ENCODE measurements at regions not wholly inside any gene's neighbourhood (a gene's known extent, or its start where the extent isn't known, plus 50 kb on each side); places are given as distances from the start of the nearest gene placed in this dataset.

DNA sequence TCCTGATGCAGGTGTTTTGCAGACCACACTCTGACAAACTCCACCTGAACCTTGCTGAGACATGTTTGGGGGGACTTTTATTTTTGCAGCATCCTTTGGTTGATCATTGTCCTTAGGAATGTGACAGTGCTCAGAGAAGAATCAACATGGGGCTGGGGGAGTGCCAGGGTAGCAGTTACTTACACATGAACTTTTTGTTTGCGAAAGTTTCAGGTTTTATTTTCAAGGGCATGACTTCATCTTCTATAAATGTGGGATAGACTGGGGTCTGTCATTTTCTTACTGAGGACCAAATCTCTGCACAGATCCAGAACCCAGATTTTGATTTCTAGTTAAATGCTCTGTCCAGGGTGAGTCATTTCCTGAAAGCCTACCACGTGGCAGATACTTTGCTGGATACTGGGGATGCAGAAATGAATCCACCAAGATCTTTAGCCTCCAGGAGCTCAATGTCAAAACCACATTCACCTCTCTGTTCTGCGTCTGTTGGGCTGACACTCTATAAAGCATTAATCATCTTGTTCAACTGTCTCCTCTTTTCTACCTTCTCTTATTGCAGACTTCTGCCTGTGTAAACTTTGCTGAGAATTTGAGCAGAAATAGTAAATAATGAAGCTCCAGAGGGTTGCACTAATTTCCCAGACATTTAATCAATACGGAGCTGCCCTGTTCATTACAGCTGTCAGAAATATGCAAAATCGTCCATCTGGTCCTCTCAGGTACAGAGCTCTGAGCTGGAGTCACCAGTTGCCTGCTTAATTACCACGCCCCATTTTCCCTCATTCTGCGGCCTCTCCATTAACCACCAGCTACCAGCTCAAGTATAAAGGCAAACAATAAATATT is 387.9 kb downstream of the MIAT start:
- in situ Hi-C loops (cut with MboI; ENCODE audit: low sequenced_read_pairs) = no loop called here
- H3K27me3 ChIP-seq (ENCODE audit: low read depth) = peaks cover 22% of the 10 kb centered on the region
- no peak for DNase-seq (ENCODE audit: low spot score in 2 of 2)
- no peak overlapping the region for H3K4me3 ChIP-seq
- no peaks in the 10 kb centered on the region for H3K9me3 ChIP-seq
- no peaks in the 10 kb centered on the region for H3K36me3 ChIP-seq (replicated peaks)
- H3K4me1 ChIP-seq = no peaks in the 10 kb centered on the region

GRCh38 chr22:27046086-27046485 is 388.7 kb downstream of the MIAT start:
- H3K36me3 ChIP-seq (replicated peaks) = no peaks in the 10 kb centered on the region
- no peaks in the 10 kb centered on the region for H3K4me1 ChIP-seq
- in situ Hi-C loops (cut with MboI; ENCODE audit: low sequenced_read_pairs) = no loop called here
- H3K27me3 ChIP-seq (ENCODE audit: low read depth) = peaks cover 22% of the 10 kb centered on the region
- H3K9me3 ChIP-seq = no peaks in the 10 kb centered on the region
- DNase-seq (ENCODE audit: low spot score in 2 of 2) = no peak
- no peak overlapping the region for H3K4me3 ChIP-seq

GRCh38 chr22:27046603-27047002 is 389.2 kb downstream of the MIAT start:
- no peak overlapping the region for H3K4me3 ChIP-seq
- H3K27me3 ChIP-seq (ENCODE audit: low read depth) = peaks cover 21% of the 10 kb centered on the region
- in situ Hi-C loops (cut with MboI; ENCODE audit: low sequenced_read_pairs) = no loop called here
- no peak for DNase-seq (ENCODE audit: low spot score in 2 of 2)
- no peaks in the 10 kb centered on the region for H3K4me1 ChIP-seq
- no peaks in the 10 kb centered on the region for H3K36me3 ChIP-seq (replicated peaks)
- no peaks in the 10 kb centered on the region for H3K9me3 ChIP-seq

DNA sequence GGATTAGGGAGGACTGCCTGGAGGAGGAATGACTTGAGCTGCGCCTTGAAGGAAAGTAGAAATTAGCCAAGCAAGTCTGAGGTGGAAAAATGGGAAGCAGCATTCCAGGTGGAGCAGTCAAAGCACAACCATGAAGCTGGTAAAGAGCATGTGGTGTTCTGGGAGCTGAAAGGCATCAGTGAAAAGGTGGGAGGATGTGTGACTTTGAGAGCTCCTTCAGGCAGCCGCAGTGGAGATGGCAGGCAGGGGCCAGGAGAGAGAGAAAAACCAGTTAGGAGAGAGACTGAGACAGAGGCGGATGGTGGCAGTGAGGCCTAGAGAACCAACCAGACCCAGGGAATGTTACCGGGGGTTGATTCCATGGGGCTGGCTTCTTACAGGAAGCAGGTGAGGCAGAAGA is 393.4 kb downstream of the MIAT start:
- no peak for DNase-seq (ENCODE audit: low spot score in 2 of 2)
- in situ Hi-C loops (cut with MboI; ENCODE audit: low sequenced_read_pairs) = no loop called here
- H3K36me3 ChIP-seq (replicated peaks) = no peaks in the 10 kb centered on the region
- no peaks in the 10 kb centered on the region for H3K4me1 ChIP-seq
- H3K27me3 ChIP-seq (ENCODE audit: low read depth) = peaks cover 3% of the 10 kb centered on the region; the same call in 1 of the 2 replicates
- H3K9me3 ChIP-seq = no peaks in the 10 kb centered on the region
- H3K4me3 ChIP-seq = no peak overlapping the region

DNA sequence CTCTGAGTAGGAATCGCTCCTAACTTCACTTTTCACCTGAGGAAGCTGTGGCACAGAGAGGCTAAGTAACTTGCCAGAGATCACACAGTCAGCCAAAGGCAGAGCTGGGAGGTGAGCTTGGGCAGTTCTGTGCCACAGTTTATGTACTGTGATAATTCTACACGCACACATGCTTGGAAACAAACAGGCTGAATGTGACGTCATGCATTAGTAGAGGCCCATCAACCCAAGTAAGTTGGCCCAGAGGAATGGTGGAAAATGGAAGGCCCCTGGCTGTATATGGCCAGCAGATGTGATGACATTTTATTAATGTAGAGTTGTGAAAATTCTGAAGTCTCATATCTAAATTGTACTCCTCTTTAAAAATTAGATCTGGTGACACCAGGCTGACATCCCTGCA is 394.0 kb downstream of the MIAT start:
- no peaks in the 10 kb centered on the region for H3K36me3 ChIP-seq (replicated peaks)
- H3K27me3 ChIP-seq (ENCODE audit: low read depth) = peaks cover 3% of the 10 kb centered on the region; the same call in 1 of the 2 replicates
- H3K4me1 ChIP-seq = no peaks in the 10 kb centered on the region
- H3K9me3 ChIP-seq = no peaks in the 10 kb centered on the region
- DNase-seq (ENCODE audit: low spot score in 2 of 2) = no peak
- in situ Hi-C loops (cut with MboI; ENCODE audit: low sequenced_read_pairs) = no loop called here
- no peak overlapping the region for H3K4me3 ChIP-seq

- DNase-seq (ENCODE audit: low spot score in 2 of 2) = no peak
- no peaks in the 10 kb centered on the region for H3K36me3 ChIP-seq (replicated peaks)
- H3K4me3 ChIP-seq = no peak overlapping the region
- in situ Hi-C loops (cut with MboI; ENCODE audit: low sequenced_read_pairs) = no loop called here
- H3K27me3 ChIP-seq (ENCODE audit: low read depth) = peaks cover 14% of the 10 kb centered on the region; the same call in 1 of the 2 replicates
- H3K9me3 ChIP-seq = no peaks in the 10 kb centered on the region
- H3K4me1 ChIP-seq = no peaks in the 10 kb centered on the region
Measured at GRCh38 chr22:27057717-27058116, 400.3 kb downstream of the MIAT start.

DNA sequence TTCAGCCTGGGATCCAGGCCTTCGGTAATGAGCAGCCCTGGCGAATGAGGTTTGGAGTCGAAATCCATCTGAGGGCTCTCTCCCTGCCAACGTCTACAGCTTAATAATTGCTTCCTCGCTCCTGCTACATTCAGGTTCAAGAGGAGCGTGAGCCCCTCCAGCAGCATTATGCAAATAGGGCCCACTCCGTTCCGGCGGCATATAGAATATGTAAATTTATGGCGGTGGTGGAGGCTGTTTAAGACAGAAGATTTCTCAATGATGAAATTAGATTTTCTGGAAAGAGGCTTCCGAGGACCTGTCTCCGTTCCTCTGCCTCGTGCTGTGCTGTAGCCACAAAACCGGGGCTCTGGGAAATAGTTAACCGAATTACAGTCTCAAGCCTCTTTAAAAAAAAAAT is 402.8 kb downstream of the MIAT start:
- H3K4me1 ChIP-seq = no peaks in the 10 kb centered on the region
- no peaks in the 10 kb centered on the region for H3K36me3 ChIP-seq (replicated peaks)
- H3K4me3 ChIP-seq = no peak overlapping the region
- no peaks in the 10 kb centered on the region for H3K9me3 ChIP-seq
- H3K27me3 ChIP-seq (ENCODE audit: low read depth) = peaks cover 14% of the 10 kb centered on the region; the same call in 1 of the 2 replicates
- in situ Hi-C loops (cut with MboI; ENCODE audit: low sequenced_read_pairs) = no loop called here
- no peak for DNase-seq (ENCODE audit: low spot score in 2 of 2)

- Histone ChIP-seq H3K4me1 (no peaks in the 10 kb centered on the region), H3K27me3 (ENCODE audit: low read depth) (peaks cover 6% of the 10 kb centered on the region; the same call in 1 of the 2 replicates), H3K9me3 (no peaks in the 10 kb centered on the region), H3K4me3 (no peak overlapping the region), H3K36me3 (replicated peaks) (no peaks in the 10 kb centered on the region)
- in situ Hi-C loops (cut with MboI; ENCODE audit: low sequenced_read_pairs) = no loop called here
- no peak for DNase-seq (ENCODE audit: low spot score in 2 of 2)
Measured at GRCh38 chr22:27062910-27063309, 405.5 kb downstream of the MIAT start.

DNA sequence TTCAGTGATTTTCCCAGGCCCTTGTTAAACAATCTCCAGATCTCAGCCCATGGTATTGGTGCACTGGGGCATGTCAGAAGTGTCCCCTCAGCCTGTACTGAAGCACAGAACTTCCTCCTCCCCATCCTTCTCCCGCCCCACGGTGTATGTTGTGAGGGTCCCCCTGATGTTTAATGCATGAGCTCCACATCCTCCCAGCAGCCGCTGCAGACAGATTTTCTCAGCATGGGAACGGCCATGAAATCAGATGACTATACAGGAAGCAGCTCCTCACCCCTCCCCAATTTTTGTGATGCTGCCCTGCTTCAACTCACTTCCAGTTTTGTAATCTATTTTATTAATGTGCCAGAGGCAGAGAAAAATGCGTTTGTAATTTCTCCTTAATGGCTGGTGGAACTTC is 406.0 kb downstream of the MIAT start:
- in situ Hi-C loops (cut with MboI; ENCODE audit: low sequenced_read_pairs) = no loop called here
- no peak for DNase-seq (ENCODE audit: low spot score in 2 of 2)
- H3K27me3 ChIP-seq (ENCODE audit: low read depth) = peaks cover 6% of the 10 kb centered on the region

GRCh38 chr22:27063841-27064240 is 406.5 kb downstream of the MIAT start:
- Histone ChIP-seq H3K27me3 (ENCODE audit: low read depth) (peaks cover 6% of the 10 kb centered on the region), H3K36me3 (replicated peaks) (no peaks in the 10 kb centered on the region), H3K4me1 (no peaks in the 10 kb centered on the region), H3K4me3 (no peak overlapping the region), H3K9me3 (no peaks in the 10 kb centered on the region)
- DNase-seq (ENCODE audit: low spot score in 2 of 2) = no peak
- in situ Hi-C loops (cut with MboI; ENCODE audit: low sequenced_read_pairs) = no loop called here

More for the DNA sequence above, 406.0 kb downstream of the MIAT start:
- Histone ChIP-seq H3K9me3 (no peaks in the 10 kb centered on the region), H3K36me3 (replicated peaks) (no peaks in the 10 kb centered on the region), H3K4me1 (no peaks in the 10 kb centered on the region), H3K4me3 (no peak overlapping the region)

- in situ Hi-C loops (cut with MboI; ENCODE audit: low sequenced_read_pairs) = no loop called here
- H3K9me3 ChIP-seq = no peaks in the 10 kb centered on the region
Measured at GRCh38 chr22:27064386-27064785, 407.0 kb downstream of the MIAT start.

DNA sequence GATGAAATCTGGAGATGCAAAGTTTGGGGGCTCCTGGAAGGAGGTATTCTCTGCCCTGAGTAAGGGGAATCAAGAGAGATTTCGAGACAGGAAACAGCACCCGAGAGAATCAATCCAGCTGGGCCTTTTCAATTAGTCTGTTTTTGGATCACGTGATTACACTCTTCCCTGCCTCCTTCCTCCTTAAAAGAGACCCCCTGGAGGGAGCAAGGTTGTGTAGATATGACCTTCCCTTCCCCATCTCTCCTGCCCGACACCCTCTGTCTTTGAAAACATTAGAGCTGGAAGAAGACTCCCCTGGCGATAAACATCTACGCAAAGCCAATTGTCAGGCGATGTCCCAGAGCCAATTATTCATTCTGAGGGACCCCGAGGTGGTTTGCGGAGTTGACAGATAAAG is 407.9 kb downstream of the MIAT start:
- Histone ChIP-seq H3K36me3 (replicated peaks) (no peaks in the 10 kb centered on the region), H3K4me3 (no peak overlapping the region), H3K27me3 (ENCODE audit: low read depth) (peaks cover 6% of the 10 kb centered on the region), H3K4me1 (no peaks in the 10 kb centered on the region), H3K9me3 (no peaks in the 10 kb centered on the region)
- DNase-seq (ENCODE audit: low spot score in 2 of 2) = no peak
- in situ Hi-C loops (cut with MboI; ENCODE audit: low sequenced_read_pairs) = no loop called here

More at GRCh38 chr22:27064386-27064785, 407.0 kb downstream of the MIAT start:
- Histone ChIP-seq H3K36me3 (replicated peaks) (no peaks in the 10 kb centered on the region), H3K4me1 (no peaks in the 10 kb centered on the region), H3K4me3 (no peak overlapping the region), H3K27me3 (ENCODE audit: low read depth) (peaks cover 6% of the 10 kb centered on the region)
- no peak for DNase-seq (ENCODE audit: low spot score in 2 of 2)

- H3K27me3 ChIP-seq (ENCODE audit: low read depth) = no peaks in the 10 kb centered on the region; the same call in none of the 2 replicates
- no peaks in the 10 kb centered on the region for H3K9me3 ChIP-seq
- no peak overlapping the region for H3K4me3 ChIP-seq
- no peak for DNase-seq (ENCODE audit: low spot score in 2 of 2)
- H3K36me3 ChIP-seq (replicated peaks) = no peaks in the 10 kb centered on the region
- H3K4me1 ChIP-seq = no peaks in the 10 kb centered on the region
- in situ Hi-C loops (cut with MboI; ENCODE audit: low sequenced_read_pairs) = no loop called here
Measured at GRCh38 chr22:27066856-27067255, 409.5 kb downstream of the MIAT start.

DNA sequence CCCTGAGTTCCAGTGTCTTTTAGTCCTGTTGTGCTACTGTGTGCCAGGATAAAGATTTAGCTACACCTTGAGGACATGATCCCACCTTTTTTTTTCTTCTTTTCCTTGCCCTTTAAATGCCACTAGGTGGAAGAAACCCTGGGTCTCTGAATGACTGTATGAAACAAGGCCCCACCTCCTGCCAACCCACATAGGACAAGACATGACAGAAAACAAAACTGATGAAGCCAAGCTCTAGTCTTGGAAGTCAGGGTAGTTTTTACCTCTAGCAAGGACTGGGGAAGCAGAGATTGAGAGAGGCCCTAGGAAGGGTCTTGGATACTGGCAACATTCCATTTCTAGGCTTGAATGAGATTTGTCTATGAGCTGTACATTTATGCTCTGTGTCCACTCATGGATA is 410.7 kb downstream of the MIAT start:
- Histone ChIP-seq H3K4me1 (no peaks in the 10 kb centered on the region), H3K36me3 (replicated peaks) (no peaks in the 10 kb centered on the region), H3K4me3 (no peak overlapping the region), H3K27me3 (ENCODE audit: low read depth) (no peaks in the 10 kb centered on the region; the same call in none of the 2 replicates), H3K9me3 (no peaks in the 10 kb centered on the region)
- no peak for DNase-seq (ENCODE audit: low spot score in 2 of 2)
- in situ Hi-C loops (cut with MboI; ENCODE audit: low sequenced_read_pairs) = no loop called here
